CD4-positive, alpha-beta T cell (primary cell): ENCODE measurements at regions not wholly inside any gene's neighbourhood (a gene's known extent, or its start where the extent isn't known, plus 50 kb on each side); places are given as distances from the start of the nearest gene placed in this dataset.

ENCODE experiments used
- ATAC-seq: fragments of 200-7000 bp; cut with Tn5 transposase; one replicate; pipeline ENCODE4 v1.10.0; 2022; ENCODE audit warnings: mild to moderate bottlenecking; ENCODE audit not compliant: poor library complexity
- CTCF ChIA-PET: fragments of 350-600 bp; sonication (Branson Sonifier 250); formaldehyde crosslinking; loops from one replicate; lab custom pipeline; 2021; ENCODE audit warnings: antibody characterized with exemption, inconsistent platforms; lab: Charles Lee
- POLR2A ChIA-PET: fragments of 350-600 bp; sonication (Branson Sonifier 250); formaldehyde crosslinking; loops from one replicate; lab custom pipeline; 2021; ENCODE audit warnings: antibody characterized with exemption, inconsistent platforms; lab: Charles Lee
- DNase-seq, 14 experiments: peaks; one replicate each; pipeline ENCODE4 v3.0.0-alpha.2; 2013 to 2020; ENCODE audit warnings: mixed read lengths in 2 of 14
- H3K27ac ChIP-seq, 2 donors: one replicate each; pipeline versions ENCODE4 v1.5.1 to v1.7.0; 2013; ENCODE audit warnings: low read length in 2 of 2, low read depth in 1 of 2, mild to moderate bottlenecking in 1 of 2
- H3K27me3 ChIP-seq, 2 experiments: 1 replicate in 1 of 2; 2 replicates in 1 of 2; pipeline versions ENCODE4 v1.6.1 to v1.7.0; 2013; ENCODE audit warnings: low read length in 2 of 2, control low read depth in 1 of 2, mild to moderate bottlenecking in 1 of 2, moderate library complexity in 1 of 2; ENCODE audit not compliant: insufficient read depth in 2 of 2, control insufficient read depth in 1 of 2
- H3K36me3 ChIP-seq: one replicate; pipeline ENCODE4 v1.6.1; 2013; ENCODE audit warnings: low read length, control low read depth; ENCODE audit not compliant: insufficient read depth
- H3K4me1 ChIP-seq: one replicate; pipeline ENCODE4 v1.6.1; 2013; ENCODE audit warnings: low read length, control low read depth; ENCODE audit not compliant: insufficient read depth
- H3K4me3 ChIP-seq: one replicate; pipeline ENCODE4 v1.5.1; 2013; ENCODE audit warnings: mild to moderate bottlenecking, low read length, moderate library complexity
- H3K9me3 ChIP-seq, 2 experiments: 1 replicate in 1 of 2; 2 replicates in 1 of 2; pipeline versions ENCODE4 v1.6.1 to v1.7.0; 2013; ENCODE audit warnings: low read length in 2 of 2, mild to moderate bottlenecking in 2 of 2, control low read depth in 1 of 2, moderate library complexity in 1 of 2; ENCODE audit not compliant: control insufficient read depth in 1 of 2, insufficient read depth in 1 of 2
- H3K27ac Mint-ChIP-seq: one replicate; pipeline ENCODE4 v1.8.0; 2020; ENCODE audit warnings: mixed read lengths
- H3K27me3 Mint-ChIP-seq: one replicate; pipeline ENCODE4 v1.8.0; 2021; ENCODE audit warnings: mixed read lengths
- H3K36me3 Mint-ChIP-seq: one replicate; pipeline ENCODE4 v1.8.0; 2021; ENCODE audit warnings: low read depth, mixed read lengths
- H3K4me1 Mint-ChIP-seq: one replicate; pipeline ENCODE4 v1.8.0; 2021; ENCODE audit warnings: low read depth, mixed read lengths
- H3K4me3 Mint-ChIP-seq: one replicate; pipeline ENCODE4 v1.8.0; 2020; ENCODE audit warnings: mild to moderate bottlenecking, mixed read lengths
- H3K9me3 Mint-ChIP-seq: one replicate; pipeline ENCODE4 v1.8.0; 2020; ENCODE audit warnings: mixed read lengths
- CTCF ChIP-seq: fragments of 200-600 bp; IDR thresholded peaks from one replicate; pipeline ENCODE4 v1.8.0; 2022; ENCODE audit warnings: antibody characterized with exemption, mild to moderate bottlenecking
- intact Hi-C, 2 experiments: fragments of 100-400 bp; cut with DNase I in 1 of 2; cut with micrococcal nuclease in 1 of 2; formaldehyde crosslinking; loops; one replicate each; pipeline versions ENCODE4 v1.15.1 to v1.9.0; 2023 to 2025; cut with DNase I, micrococcal nuclease

- H3K36me3 Mint-ChIP-seq, result no peaks in the 10 kb centered on the region
- Histone ChIP-seq H3K4me1 (no peaks in the 10 kb centered on the region), H3K4me3 (no peak overlapping the region), H3K27me3 (no peaks in the 10 kb centered on the region), H3K36me3 (no peaks in the 10 kb centered on the region), H3K9me3 (peaks cover 3 to 7% of the 10 kb centered on the region in 2 experiments), H3K27ac (no peak overlapping the region)
- peaks cover 5% of the 10 kb centered on the region for H3K9me3 Mint-ChIP-seq
- ATAC-seq, result no peak
- H3K27me3 Mint-ChIP-seq, result no peaks in the 10 kb centered on the region
- H3K27ac Mint-ChIP-seq, result no peak overlapping the region
- CTCF ChIA-PET, result no interaction called here
- no peaks in the 10 kb centered on the region for H3K4me1 Mint-ChIP-seq
- DNase-seq, result no peak
- intact Hi-C loops, result no loop called here
- no peak for TF ChIP-seq CTCF
- no peak overlapping the region for H3K4me3 Mint-ChIP-seq
- POLR2A ChIA-PET, result no interaction called here
Observed at GRCh38 chr6:86474081-86474480, 463.2 kb upstream of the HTR1E start.

GRCh38 chr6:86471791-86472190 lies 465.5 kb upstream of the HTR1E start:
- H3K4me3 ChIP-seq, result no peak overlapping the region
- H3K9me3 Mint-ChIP-seq, result peaks cover 11% of the 10 kb centered on the region
- H3K4me3 Mint-ChIP-seq, result no peak overlapping the region
- H3K36me3 ChIP-seq, result no peaks in the 10 kb centered on the region
- no peaks in the 10 kb centered on the region for H3K27me3 ChIP-seq
- ChIA-PET CTCF (no interaction called here), POLR2A (no interaction called here)
- H3K27ac Mint-ChIP-seq, result no peak overlapping the region
- intact Hi-C loops, result no loop called here
- DNase-seq (no peak), ATAC-seq (no peak)
- H3K9me3 ChIP-seq, result peaks cover 0 to 4% of the 10 kb centered on the region in 2 experiments
- no peak overlapping the region for H3K27ac ChIP-seq
- no peaks in the 10 kb centered on the region for H3K4me1 Mint-ChIP-seq
- TF ChIP-seq CTCF, result no peak
- no peaks in the 10 kb centered on the region for H3K36me3 Mint-ChIP-seq
- H3K4me1 ChIP-seq, result no peaks in the 10 kb centered on the region
- no peaks in the 10 kb centered on the region for H3K27me3 Mint-ChIP-seq

GRCh38 chr6:86459978-86460377 lies 477.4 kb upstream of the HTR1E start:
- Mint-ChIP-seq H3K4me1 (no peaks in the 10 kb centered on the region), H3K27me3 (no peaks in the 10 kb centered on the region), H3K4me3 (no peak overlapping the region), H3K9me3 (peaks cover 15% of the 10 kb centered on the region), H3K27ac (no peak overlapping the region), H3K36me3 (no peaks in the 10 kb centered on the region)
- ATAC-seq (no peak), DNase-seq (no peak)
- Histone ChIP-seq H3K4me1 (no peaks in the 10 kb centered on the region), H3K27me3 (no peaks in the 10 kb centered on the region), H3K36me3 (no peaks in the 10 kb centered on the region), H3K9me3 (no peaks in the 10 kb centered on the region), H3K27ac (no peak overlapping the region), H3K4me3 (no peak overlapping the region)
- ChIA-PET POLR2A (no interaction called here), CTCF (no interaction called here)
- no peak for TF ChIP-seq CTCF
- intact Hi-C loops, result no loop called here
